GM23338 (cell line): ENCODE measurements at regions not wholly inside any gene's neighbourhood (a gene's known extent, or its start where the extent isn't known, plus 50 kb on each side); places are given as distances from the start of the nearest gene placed in this dataset.

Experiments used
- ATAC-seq: fragments of 200-7000 bp; cut with Tn5 transposase; 3 replicates; pipeline ENCODE4 v1.9.1; 2020
- DNase-seq: peaks from one replicate; pipeline ENCODE4 v3.0.0-alpha.2; 2015; ENCODE audit warnings: low spot score
- H2AFZ ChIP-seq: fragments of 200-600 bp; sonication (generic); 2 replicates; pipeline ENCODE4 v1.8.0; 2016; ENCODE audit warnings: antibody characterized with exemption, mild to moderate bottlenecking, moderate library complexity
- H3F3A ChIP-seq: fragments of 200-600 bp; sonication (generic); replicated peaks from 2 replicates; pipeline ENCODE4 v1.8.0; 2017; ENCODE audit warnings: antibody characterized with exemption, mixed run types, low read depth
- H3K27ac ChIP-seq: fragments of 200-600 bp; sonication (generic); 2 replicates; pipeline ENCODE4 v1.6.1; 2016; ENCODE audit warnings: low read depth
- H3K27me3 ChIP-seq: fragments of 200-600 bp; sonication (generic); 2 replicates; pipeline ENCODE4 v1.8.0; 2016; ENCODE audit warnings: mild to moderate bottlenecking, mixed run types, moderate library complexity; ENCODE audit not compliant: insufficient read depth
- H3K36me3 ChIP-seq: fragments of 200-600 bp; sonication (generic); 2 replicates; pipeline ENCODE4 v1.8.0; 2016; ENCODE audit warnings: mild to moderate bottlenecking; ENCODE audit not compliant: insufficient read depth
- H3K4me1 ChIP-seq: fragments of 200-600 bp; sonication (generic); 2 replicates; pipeline ENCODE4 v1.8.0; 2016; ENCODE audit warnings: mild to moderate bottlenecking, moderate library complexity; ENCODE audit not compliant: insufficient read depth
- H3K4me2 ChIP-seq: fragments of 200-600 bp; sonication (generic); 2 replicates; pipeline ENCODE4 v1.7.1; 2017; ENCODE audit warnings: mixed run types
- H3K4me3 ChIP-seq: fragments of 200-600 bp; sonication (generic); 2 replicates; pipeline ENCODE4 v1.6.1; 2016; ENCODE audit warnings: mixed run types
- H3K79me2 ChIP-seq: fragments of 200-600 bp; sonication (generic); replicated peaks from 2 replicates; pipeline ENCODE4 v1.8.0; 2017; ENCODE audit warnings: mild to moderate bottlenecking; ENCODE audit not compliant: insufficient read depth
- H3K9me2 ChIP-seq: fragments of 200-600 bp; sonication (generic); 2 replicates; pipeline ENCODE4 v1.8.0; 2017; ENCODE audit not compliant: insufficient read depth
- H4K20me1 ChIP-seq: fragments of 200-600 bp; sonication (generic); replicated peaks from 2 replicates; pipeline ENCODE4 v1.8.0; 2017; ENCODE audit warnings: mild to moderate bottlenecking; ENCODE audit not compliant: insufficient read depth
- H3K27ac Mint-ChIP-seq: 2 replicates; pipeline ENCODE4 v1.8.0; 2020; ENCODE audit warnings: inconsistent platforms, mild to moderate bottlenecking, moderate library complexity, mixed read lengths
- H3K27me3 Mint-ChIP-seq: 3 replicates; pipeline ENCODE4 v1.8.0; 2022; ENCODE audit warnings: low read depth, mild to moderate bottlenecking, moderate library complexity, mixed read lengths, inconsistent platforms; ENCODE audit not compliant: insufficient read depth, poor library complexity
- H3K36me3 Mint-ChIP-seq: 3 replicates; pipeline ENCODE4 v1.8.0; 2021; ENCODE audit warnings: low read depth, mild to moderate bottlenecking, inconsistent platforms, moderate library complexity, mixed read lengths
- H3K4me1 Mint-ChIP-seq: 3 replicates; pipeline ENCODE4 v1.8.0; 2020; ENCODE audit warnings: mild to moderate bottlenecking, inconsistent platforms, mixed read lengths
- H3K4me3 Mint-ChIP-seq: 3 replicates; pipeline ENCODE4 v1.8.0; 2021; ENCODE audit warnings: moderate library complexity, mild to moderate bottlenecking, inconsistent platforms, mixed read lengths
- H3K9me3 Mint-ChIP-seq: 3 replicates; pipeline ENCODE4 v1.8.0; 2020; ENCODE audit warnings: moderate library complexity, mild to moderate bottlenecking, inconsistent platforms, mixed read lengths
- CREB1 ChIP-seq: fragments of 250-450 bp; sonication (Bioruptor Pico); IDR thresholded peaks from 2 replicates; pipeline ENCODE4 v1.5.0; 2020; ENCODE audit warnings: low read depth, mild to moderate bottlenecking, moderate library complexity
- EZH2 ChIP-seq: fragments of 200-600 bp; sonication (generic); IDR thresholded peaks from one replicate; pipeline ENCODE4 v1.8.0; 2017; ENCODE audit warnings: antibody characterized with exemption, mild to moderate bottlenecking, low read depth; ENCODE audit not compliant: unreplicated experiment
- EZH2phosphoT487 ChIP-seq: fragments of 200-600 bp; sonication (generic); IDR thresholded peaks from one replicate; pipeline ENCODE4 v1.8.1; 2018; ENCODE audit warnings: antibody characterized with exemption; ENCODE audit not compliant: unreplicated experiment
- JUNB ChIP-seq: IDR thresholded peaks from one replicate; pipeline ENCODE4 v1.6.1; 2016; ENCODE audit warnings: antibody characterized with exemption; ENCODE audit not compliant: unreplicated experiment
- NANOG ChIP-seq: IDR thresholded peaks from 2 replicates; pipeline ENCODE4 v1.6.1; 2016; ENCODE audit warnings: antibody characterized with exemption, borderline replicate concordance
- POLR2AphosphoS5 ChIP-seq: IDR thresholded peaks from 2 replicates; pipeline ENCODE4 v1.6.1; 2016; ENCODE audit warnings: antibody characterized with exemption, low read depth
- STAT1 ChIP-seq: IDR thresholded peaks from one replicate; pipeline ENCODE4 v1.6.1; 2016; ENCODE audit warnings: antibody characterized with exemption; ENCODE audit not compliant: unreplicated experiment
- ZNF114 ChIP-seq: fragments of 250-450 bp; sonication (Bioruptor Pico); IDR thresholded peaks from 2 replicates; pipeline ENCODE4 v1.5.0; 2020; ENCODE audit warnings: mild to moderate bottlenecking, moderate library complexity
- ZNF331 ChIP-seq: fragments of 250-450 bp; sonication (Bioruptor Pico); IDR thresholded peaks from 2 replicates; pipeline ENCODE4 v1.5.0; 2020; ENCODE audit warnings: low read depth, mild to moderate bottlenecking, moderate library complexity
- TF ChIP-seq, protein P1 (sequence below): fragments of 250-450 bp; sonication (Bioruptor Pico); IDR thresholded peaks from 2 replicates; pipeline ENCODE4 v1.5.0; 2020; ENCODE audit warnings: mild to moderate bottlenecking, moderate library complexity
- TF ChIP-seq, protein P2 (sequence below): IDR thresholded peaks from one replicate; pipeline ENCODE4 v1.6.1; 2018; ENCODE audit warnings: antibody characterized with exemption; ENCODE audit not compliant: unreplicated experiment
- TF ChIP-seq, protein P3 (sequence below): IDR thresholded peaks from 2 replicates; pipeline ENCODE4 v1.6.1; 2016; ENCODE audit warnings: antibody characterized with exemption
- TF ChIP-seq, protein P4 (sequence below), 2 experiments: fragments of 200-600 bp in 1 of 2; sonication (generic) in 1 of 2; conservative IDR thresholded peaks; 2 replicates each; pipeline versions ENCODE4 v1.5.1 to v1.6.1; 2016 to 2017; ENCODE audit warnings: antibody characterized with exemption in 2 of 2, low read depth in 2 of 2, mild to moderate bottlenecking in 2 of 2, moderate library complexity in 1 of 2

GRCh38 chr3:70740071-70740470 is 427.6 kb upstream of the MDFIC2 start:
- H3K4me1 ChIP-seq, result no peaks in the 10 kb centered on the region
- Mint-ChIP-seq H3K4me1 (peaks cover 10% of the 10 kb centered on the region), H3K27me3 (no peaks in the 10 kb centered on the region), H3K27ac (no peak overlapping the region), H3K36me3 (no peaks in the 10 kb centered on the region), H3K9me3 (no peaks in the 10 kb centered on the region), H3K4me3 (no peak overlapping the region)
- no peak overlapping the region for H3K27ac ChIP-seq
- no peak overlapping the region for H3K4me3 ChIP-seq
- no peaks in the 10 kb centered on the region for H3F3A ChIP-seq
- H3K9me2 ChIP-seq, result no peaks in the 10 kb centered on the region
- H3K79me2 ChIP-seq, result no peaks in the 10 kb centered on the region
- H4K20me1 ChIP-seq, result no peaks in the 10 kb centered on the region
- no peaks in the 10 kb centered on the region for H3K27me3 ChIP-seq
- no peak overlapping the region for H3K4me2 ChIP-seq
- H2AFZ ChIP-seq, result no peak overlapping the region
- DNase-seq (no peak), ATAC-seq (no peak)
- TF ChIP-seq, protein P1, sequence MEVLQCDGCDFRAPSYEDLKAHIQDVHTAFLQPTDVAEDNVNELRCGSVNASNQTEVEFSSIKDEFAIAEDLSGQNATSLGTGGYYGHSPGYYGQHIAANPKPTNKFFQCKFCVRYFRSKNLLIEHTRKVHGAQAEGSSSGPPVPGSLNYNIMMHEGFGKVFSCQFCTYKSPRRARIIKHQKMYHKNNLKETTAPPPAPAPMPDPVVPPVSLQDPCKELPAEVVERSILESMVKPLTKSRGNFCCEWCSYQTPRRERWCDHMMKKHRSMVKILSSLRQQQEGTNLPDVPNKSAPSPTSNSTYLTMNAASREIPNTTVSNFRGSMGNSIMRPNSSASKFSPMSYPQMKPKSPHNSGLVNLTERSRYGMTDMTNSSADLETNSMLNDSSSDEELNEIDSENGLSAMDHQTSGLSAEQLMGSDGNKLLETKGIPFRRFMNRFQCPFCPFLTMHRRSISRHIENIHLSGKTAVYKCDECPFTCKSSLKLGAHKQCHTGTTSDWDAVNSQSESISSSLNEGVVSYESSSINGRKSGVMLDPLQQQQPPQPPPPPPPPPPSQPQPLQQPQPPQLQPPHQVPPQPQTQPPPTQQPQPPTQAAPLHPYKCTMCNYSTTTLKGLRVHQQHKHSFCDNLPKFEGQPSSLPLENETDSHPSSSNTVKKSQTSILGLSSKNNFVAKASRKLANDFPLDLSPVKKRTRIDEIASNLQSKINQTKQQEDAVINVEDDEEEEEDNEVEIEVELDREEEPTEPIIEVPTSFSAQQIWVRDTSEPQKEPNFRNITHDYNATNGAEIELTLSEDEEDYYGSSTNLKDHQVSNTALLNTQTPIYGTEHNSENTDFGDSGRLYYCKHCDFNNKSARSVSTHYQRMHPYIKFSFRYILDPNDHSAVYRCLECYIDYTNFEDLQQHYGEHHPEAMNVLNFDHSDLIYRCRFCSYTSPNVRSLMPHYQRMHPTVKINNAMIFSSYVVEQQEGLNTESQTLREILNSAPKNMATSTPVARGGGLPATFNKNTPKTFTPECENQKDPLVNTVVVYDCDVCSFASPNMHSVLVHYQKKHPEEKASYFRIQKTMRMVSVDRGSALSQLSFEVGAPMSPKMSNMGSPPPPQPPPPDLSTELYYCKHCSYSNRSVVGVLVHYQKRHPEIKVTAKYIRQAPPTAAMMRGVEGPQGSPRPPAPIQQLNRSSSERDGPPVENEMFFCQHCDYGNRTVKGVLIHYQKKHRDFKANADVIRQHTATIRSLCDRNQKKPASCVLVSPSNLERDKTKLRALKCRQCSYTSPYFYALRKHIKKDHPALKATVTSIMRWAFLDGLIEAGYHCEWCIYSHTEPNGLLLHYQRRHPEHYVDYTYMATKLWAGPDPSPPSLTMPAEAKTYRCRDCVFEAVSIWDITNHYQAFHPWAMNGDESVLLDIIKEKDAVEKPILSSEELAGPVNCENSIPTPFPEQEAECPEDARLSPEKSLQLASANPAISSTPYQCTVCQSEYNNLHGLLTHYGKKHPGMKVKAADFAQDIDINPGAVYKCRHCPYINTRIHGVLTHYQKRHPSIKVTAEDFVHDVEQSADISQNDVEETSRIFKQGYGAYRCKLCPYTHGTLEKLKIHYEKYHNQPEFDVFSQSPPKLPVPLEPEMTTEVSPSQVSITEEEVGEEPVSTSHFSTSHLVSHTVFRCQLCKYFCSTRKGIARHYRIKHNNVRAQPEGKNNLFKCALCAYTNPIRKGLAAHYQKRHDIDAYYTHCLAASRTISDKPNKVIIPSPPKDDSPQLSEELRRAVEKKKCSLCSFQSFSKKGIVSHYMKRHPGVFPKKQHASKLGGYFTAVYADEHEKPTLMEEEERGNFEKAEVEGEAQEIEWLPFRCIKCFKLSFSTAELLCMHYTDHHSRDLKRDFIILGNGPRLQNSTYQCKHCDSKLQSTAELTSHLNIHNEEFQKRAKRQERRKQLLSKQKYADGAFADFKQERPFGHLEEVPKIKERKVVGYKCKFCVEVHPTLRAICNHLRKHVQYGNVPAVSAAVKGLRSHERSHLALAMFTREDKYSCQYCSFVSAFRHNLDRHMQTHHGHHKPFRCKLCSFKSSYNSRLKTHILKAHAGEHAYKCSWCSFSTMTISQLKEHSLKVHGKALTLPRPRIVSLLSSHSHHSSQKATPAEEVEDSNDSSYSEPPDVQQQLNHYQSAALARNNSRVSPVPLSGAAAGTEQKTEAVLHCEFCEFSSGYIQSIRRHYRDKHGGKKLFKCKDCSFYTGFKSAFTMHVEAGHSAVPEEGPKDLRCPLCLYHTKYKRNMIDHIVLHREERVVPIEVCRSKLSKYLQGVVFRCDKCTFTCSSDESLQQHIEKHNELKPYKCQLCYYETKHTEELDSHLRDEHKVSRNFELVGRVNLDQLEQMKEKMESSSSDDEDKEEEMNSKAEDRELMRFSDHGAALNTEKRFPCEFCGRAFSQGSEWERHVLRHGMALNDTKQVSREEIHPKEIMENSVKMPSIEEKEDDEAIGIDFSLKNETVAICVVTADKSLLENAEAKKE (CRISPR knock-in tag), result no peak
- TF ChIP-seq EZH2phosphoT487, result no peak
- TF ChIP-seq POLR2AphosphoS5, result no peak
- TF ChIP-seq, protein P2, sequence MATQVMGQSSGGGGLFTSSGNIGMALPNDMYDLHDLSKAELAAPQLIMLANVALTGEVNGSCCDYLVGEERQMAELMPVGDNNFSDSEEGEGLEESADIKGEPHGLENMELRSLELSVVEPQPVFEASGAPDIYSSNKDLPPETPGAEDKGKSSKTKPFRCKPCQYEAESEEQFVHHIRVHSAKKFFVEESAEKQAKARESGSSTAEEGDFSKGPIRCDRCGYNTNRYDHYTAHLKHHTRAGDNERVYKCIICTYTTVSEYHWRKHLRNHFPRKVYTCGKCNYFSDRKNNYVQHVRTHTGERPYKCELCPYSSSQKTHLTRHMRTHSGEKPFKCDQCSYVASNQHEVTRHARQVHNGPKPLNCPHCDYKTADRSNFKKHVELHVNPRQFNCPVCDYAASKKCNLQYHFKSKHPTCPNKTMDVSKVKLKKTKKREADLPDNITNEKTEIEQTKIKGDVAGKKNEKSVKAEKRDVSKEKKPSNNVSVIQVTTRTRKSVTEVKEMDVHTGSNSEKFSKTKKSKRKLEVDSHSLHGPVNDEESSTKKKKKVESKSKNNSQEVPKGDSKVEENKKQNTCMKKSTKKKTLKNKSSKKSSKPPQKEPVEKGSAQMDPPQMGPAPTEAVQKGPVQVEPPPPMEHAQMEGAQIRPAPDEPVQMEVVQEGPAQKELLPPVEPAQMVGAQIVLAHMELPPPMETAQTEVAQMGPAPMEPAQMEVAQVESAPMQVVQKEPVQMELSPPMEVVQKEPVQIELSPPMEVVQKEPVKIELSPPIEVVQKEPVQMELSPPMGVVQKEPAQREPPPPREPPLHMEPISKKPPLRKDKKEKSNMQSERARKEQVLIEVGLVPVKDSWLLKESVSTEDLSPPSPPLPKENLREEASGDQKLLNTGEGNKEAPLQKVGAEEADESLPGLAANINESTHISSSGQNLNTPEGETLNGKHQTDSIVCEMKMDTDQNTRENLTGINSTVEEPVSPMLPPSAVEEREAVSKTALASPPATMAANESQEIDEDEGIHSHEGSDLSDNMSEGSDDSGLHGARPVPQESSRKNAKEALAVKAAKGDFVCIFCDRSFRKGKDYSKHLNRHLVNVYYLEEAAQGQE, result no peak
- TF ChIP-seq JUNB, result no peak
- TF ChIP-seq NANOG, result no peak
- no peak for TF ChIP-seq CREB1 (CRISPR knock-in tag)
- TF ChIP-seq, protein P3, sequence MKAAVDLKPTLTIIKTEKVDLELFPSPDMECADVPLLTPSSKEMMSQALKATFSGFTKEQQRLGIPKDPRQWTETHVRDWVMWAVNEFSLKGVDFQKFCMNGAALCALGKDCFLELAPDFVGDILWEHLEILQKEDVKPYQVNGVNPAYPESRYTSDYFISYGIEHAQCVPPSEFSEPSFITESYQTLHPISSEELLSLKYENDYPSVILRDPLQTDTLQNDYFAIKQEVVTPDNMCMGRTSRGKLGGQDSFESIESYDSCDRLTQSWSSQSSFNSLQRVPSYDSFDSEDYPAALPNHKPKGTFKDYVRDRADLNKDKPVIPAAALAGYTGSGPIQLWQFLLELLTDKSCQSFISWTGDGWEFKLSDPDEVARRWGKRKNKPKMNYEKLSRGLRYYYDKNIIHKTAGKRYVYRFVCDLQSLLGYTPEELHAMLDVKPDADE, result no peak
- no peak for TF ChIP-seq EZH2
- no peak for TF ChIP-seq ZNF331 (CRISPR knock-in tag)
- TF ChIP-seq STAT1, result no peak
- TF ChIP-seq, protein P4, sequence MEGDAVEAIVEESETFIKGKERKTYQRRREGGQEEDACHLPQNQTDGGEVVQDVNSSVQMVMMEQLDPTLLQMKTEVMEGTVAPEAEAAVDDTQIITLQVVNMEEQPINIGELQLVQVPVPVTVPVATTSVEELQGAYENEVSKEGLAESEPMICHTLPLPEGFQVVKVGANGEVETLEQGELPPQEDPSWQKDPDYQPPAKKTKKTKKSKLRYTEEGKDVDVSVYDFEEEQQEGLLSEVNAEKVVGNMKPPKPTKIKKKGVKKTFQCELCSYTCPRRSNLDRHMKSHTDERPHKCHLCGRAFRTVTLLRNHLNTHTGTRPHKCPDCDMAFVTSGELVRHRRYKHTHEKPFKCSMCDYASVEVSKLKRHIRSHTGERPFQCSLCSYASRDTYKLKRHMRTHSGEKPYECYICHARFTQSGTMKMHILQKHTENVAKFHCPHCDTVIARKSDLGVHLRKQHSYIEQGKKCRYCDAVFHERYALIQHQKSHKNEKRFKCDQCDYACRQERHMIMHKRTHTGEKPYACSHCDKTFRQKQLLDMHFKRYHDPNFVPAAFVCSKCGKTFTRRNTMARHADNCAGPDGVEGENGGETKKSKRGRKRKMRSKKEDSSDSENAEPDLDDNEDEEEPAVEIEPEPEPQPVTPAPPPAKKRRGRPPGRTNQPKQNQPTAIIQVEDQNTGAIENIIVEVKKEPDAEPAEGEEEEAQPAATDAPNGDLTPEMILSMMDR (conservative IDR thresholded peaks at IDR 0.05; ENCODE audit: low read depth in 2 of 2), result no peak
- TF ChIP-seq ZNF114 (CRISPR knock-in tag), result no peak
- H3K36me3 ChIP-seq, result no peaks in the 10 kb centered on the region
